ENCODE measurements at regions not wholly inside any gene's neighbourhood (a gene's known extent, or its start where the extent isn't known, plus 50 kb on each side); places are given as distances from the start of the nearest gene placed in this dataset.
A peak's percentile ranks its signal among the peaks of the same experiment; 100 is the strongest.
"Not testable (repeated sequence)": the region's sequence is repeated elsewhere in the genome, so short reads cannot be mapped to it uniquely, and the experiment has no call there.

DNA sequence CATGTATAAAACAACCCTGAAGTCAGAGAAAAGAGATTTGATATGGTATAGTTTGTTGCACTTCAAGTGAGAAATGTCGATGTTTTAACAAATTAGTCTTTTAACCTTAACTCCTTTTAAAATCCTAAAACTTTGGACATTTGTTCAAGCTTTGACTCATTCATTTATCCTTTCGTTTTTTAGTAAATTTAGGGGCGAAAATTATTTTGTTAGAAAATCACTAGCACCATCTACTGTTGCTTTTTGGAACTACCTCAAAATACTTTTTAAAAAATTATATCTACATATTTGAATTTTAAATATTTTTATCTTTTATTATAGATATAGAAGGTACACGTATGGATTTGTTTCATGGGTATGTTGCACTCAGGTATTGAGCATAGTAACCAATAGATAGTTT lies 165.1 kb upstream of the POF1B start:
- H3K4me1 ChIP-seq (ENCODE audit: control insufficient read depth, insufficient read depth, low read length) = no peaks in the 10 kb centered on the region
- H3K9me3 ChIP-seq (ENCODE audit: control insufficient read depth, low read depth, low read length) = no peaks in the 10 kb centered on the region
- no peak overlapping the region for H3K4me3 ChIP-seq (ENCODE audit: low read length)
- peak in 1 of 2 donors; percentile 1 for DNase-seq
- no peak overlapping the region for H3K27ac ChIP-seq (ENCODE audit: low read length)
- no peaks in the 10 kb centered on the region for H3K36me3 ChIP-seq (ENCODE audit: control insufficient read depth, insufficient read depth, low read length)
- WGBS (ENCODE audit: insufficient coverage, low lambda C conversion rate) = no CpG with 5 or more reads among the region's 4 CpGs
- no peaks in the 10 kb centered on the region for H3K27me3 ChIP-seq (ENCODE audit: control insufficient read depth, insufficient read depth, low read length)

GRCh38 chrX:85543866-85544265 lies 164.4 kb upstream of the POF1B start:
- H3K4me1 ChIP-seq (ENCODE audit: control insufficient read depth, insufficient read depth, low read length) = no peaks in the 10 kb centered on the region
- no peak overlapping the region for H3K4me3 ChIP-seq (ENCODE audit: low read length)
- H3K27me3 ChIP-seq (ENCODE audit: control insufficient read depth, insufficient read depth, low read length) = no peaks in the 10 kb centered on the region
- H3K27ac ChIP-seq (ENCODE audit: low read length) = no peak overlapping the region
- no peak for DNase-seq
- H3K36me3 ChIP-seq (ENCODE audit: control insufficient read depth, insufficient read depth, low read length) = no peaks in the 10 kb centered on the region
- 100% methylated on average over 2 of the region's 3 CpGs for WGBS (ENCODE audit: insufficient coverage, low lambda C conversion rate)
- no peaks in the 10 kb centered on the region for H3K9me3 ChIP-seq (ENCODE audit: control insufficient read depth, low read depth, low read length)

- not testable (repeated sequence) for H3K9me3 ChIP-seq (ENCODE audit: control insufficient read depth, low read depth, low read length); H3K36me3 ChIP-seq (ENCODE audit: control insufficient read depth, insufficient read depth, low read length); DNase-seq; H3K4me3 ChIP-seq (ENCODE audit: low read length); H3K27ac ChIP-seq (ENCODE audit: low read length); H3K4me1 ChIP-seq (ENCODE audit: control insufficient read depth, insufficient read depth, low read length); H3K27me3 ChIP-seq (ENCODE audit: control insufficient read depth, insufficient read depth, low read length)
- no CpG with 5 or more reads among the region's 17 CpGs for WGBS (ENCODE audit: insufficient coverage, low lambda C conversion rate)
These were observed 149.7 kb upstream of the POF1B start for GRCh38 chrX:85529141-85529540.

GRCh38 chrX:85517994-85518718 lies 138.7 kb upstream of the POF1B start:
- Histone ChIP-seq H3K36me3 (ENCODE audit: control insufficient read depth, insufficient read depth, low read length) (no peaks in the 10 kb centered on the region), H3K27ac (ENCODE audit: low read length) (no peak overlapping the region), H3K9me3 (ENCODE audit: control insufficient read depth, low read depth, low read length) (no peaks in the 10 kb centered on the region), H3K4me1 (ENCODE audit: control insufficient read depth, insufficient read depth, low read length) (peaks cover 9% of the 10 kb centered on the region), H3K27me3 (ENCODE audit: control insufficient read depth, insufficient read depth, low read length) (no peaks in the 10 kb centered on the region), H3K4me3 (ENCODE audit: low read length) (no peak overlapping the region)
- DNase-seq = no peak
- no CpG with 5 or more reads among the region's 2 CpGs for WGBS (ENCODE audit: insufficient coverage, low lambda C conversion rate)

DNA sequence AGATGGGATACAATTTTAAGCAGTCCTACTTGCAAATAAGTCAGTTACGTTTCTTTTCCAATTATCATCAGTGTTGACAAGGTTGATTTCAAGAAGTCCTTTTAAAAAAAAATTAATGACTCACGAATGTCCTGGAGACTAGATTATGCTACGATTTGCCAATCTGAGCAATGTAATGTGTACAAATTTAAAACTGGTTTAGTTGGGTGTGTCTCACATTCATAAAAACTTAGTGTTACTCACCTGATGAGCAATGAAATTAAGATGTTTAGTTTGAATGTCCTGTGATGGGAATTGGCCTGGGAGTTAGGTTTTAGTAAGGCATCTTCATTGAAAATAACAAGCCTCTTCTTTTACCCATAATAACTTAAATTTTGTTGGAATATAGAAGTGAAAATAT lies 136.7 kb upstream of the POF1B start:
- Histone ChIP-seq H3K9me3 (ENCODE audit: control insufficient read depth, low read depth, low read length) (no peaks in the 10 kb centered on the region), H3K4me3 (ENCODE audit: low read length) (no peak overlapping the region), H3K27ac (ENCODE audit: low read length) (no peak overlapping the region), H3K36me3 (ENCODE audit: control insufficient read depth, insufficient read depth, low read length) (no peaks in the 10 kb centered on the region), H3K27me3 (ENCODE audit: control insufficient read depth, insufficient read depth, low read length) (no peaks in the 10 kb centered on the region), H3K4me1 (ENCODE audit: control insufficient read depth, insufficient read depth, low read length) (peaks cover 10% of the 10 kb centered on the region)
- no peak for DNase-seq
- no CpG with 5 or more reads among the region's 3 CpGs for WGBS (ENCODE audit: insufficient coverage, low lambda C conversion rate)

DNA sequence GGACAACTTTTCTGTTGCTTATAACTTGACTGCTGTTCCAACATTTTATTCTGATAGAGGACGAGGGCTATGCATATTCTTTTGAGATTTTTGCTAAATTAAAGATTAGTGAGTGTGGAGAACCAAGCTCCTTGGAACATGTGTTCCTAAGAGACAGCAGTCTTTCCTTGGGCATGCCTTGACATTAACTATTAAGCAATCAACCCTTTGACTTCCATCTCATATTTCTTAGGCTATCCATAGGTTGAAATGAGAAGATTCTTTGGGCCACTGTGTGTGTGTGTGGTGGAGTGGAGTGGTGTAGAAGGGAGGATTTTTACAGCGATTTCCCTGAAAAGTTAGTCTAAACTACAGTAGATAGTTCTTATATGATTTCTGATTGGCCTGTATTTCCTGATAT lies 127.4 kb upstream of the POF1B start:
- no peaks in the 10 kb centered on the region for H3K36me3 ChIP-seq (ENCODE audit: control insufficient read depth, insufficient read depth, low read length)
- H3K27me3 ChIP-seq (ENCODE audit: control insufficient read depth, insufficient read depth, low read length) = no peaks in the 10 kb centered on the region
- H3K4me3 ChIP-seq (ENCODE audit: low read length) = no peak overlapping the region
- DNase-seq = no peak
- no peak overlapping the region for H3K27ac ChIP-seq (ENCODE audit: low read length)
- no peaks in the 10 kb centered on the region for H3K4me1 ChIP-seq (ENCODE audit: control insufficient read depth, insufficient read depth, low read length)
- H3K9me3 ChIP-seq (ENCODE audit: control insufficient read depth, low read depth, low read length) = no peaks in the 10 kb centered on the region
- no CpG with 5 or more reads among the region's 2 CpGs for WGBS (ENCODE audit: insufficient coverage, low lambda C conversion rate)

- no peak overlapping the region for H3K27ac ChIP-seq (ENCODE audit: low read length)
- no CpG with 5 or more reads among the region's 2 CpGs for WGBS (ENCODE audit: insufficient coverage, low lambda C conversion rate)
- H3K4me1 ChIP-seq (ENCODE audit: control insufficient read depth, insufficient read depth, low read length) = no peaks in the 10 kb centered on the region
- H3K27me3 ChIP-seq (ENCODE audit: control insufficient read depth, insufficient read depth, low read length) = no peaks in the 10 kb centered on the region
- DNase-seq = no peak
- H3K4me3 ChIP-seq (ENCODE audit: low read length) = no peak overlapping the region
- H3K9me3 ChIP-seq (ENCODE audit: control insufficient read depth, low read depth, low read length) = no peaks in the 10 kb centered on the region
- H3K36me3 ChIP-seq (ENCODE audit: control insufficient read depth, insufficient read depth, low read length) = no peaks in the 10 kb centered on the region
These were observed 126.3 kb upstream of the POF1B start for GRCh38 chrX:85505801-85506200.

GRCh38 chrX:85504381-85504780 lies 124.9 kb upstream of the POF1B start:
- H3K4me1 ChIP-seq (ENCODE audit: control insufficient read depth, insufficient read depth, low read length) = no peaks in the 10 kb centered on the region
- WGBS (ENCODE audit: insufficient coverage, low lambda C conversion rate) = no CpG with 5 or more reads among the region's 1 CpG
- no peaks in the 10 kb centered on the region for H3K36me3 ChIP-seq (ENCODE audit: control insufficient read depth, insufficient read depth, low read length)
- H3K9me3 ChIP-seq (ENCODE audit: control insufficient read depth, low read depth, low read length) = no peaks in the 10 kb centered on the region
- H3K27ac ChIP-seq (ENCODE audit: low read length) = peak overlapping the region; percentile 72
- no peaks in the 10 kb centered on the region for H3K27me3 ChIP-seq (ENCODE audit: control insufficient read depth, insufficient read depth, low read length)
- DNase-seq = no peak
- H3K4me3 ChIP-seq (ENCODE audit: low read length) = no peak overlapping the region

GRCh38 chrX:85503258-85504158 lies 124.0 kb upstream of the POF1B start:
- Histone ChIP-seq H3K27me3 (ENCODE audit: control insufficient read depth, insufficient read depth, low read length) (no peaks in the 10 kb centered on the region), H3K36me3 (ENCODE audit: control insufficient read depth, insufficient read depth, low read length) (no peaks in the 10 kb centered on the region), H3K4me3 (ENCODE audit: low read length) (no peak overlapping the region), H3K4me1 (ENCODE audit: control insufficient read depth, insufficient read depth, low read length) (no peaks in the 10 kb centered on the region), H3K27ac (ENCODE audit: low read length) (peak overlapping the region; percentile 72), H3K9me3 (ENCODE audit: control insufficient read depth, low read depth, low read length) (no peaks in the 10 kb centered on the region)
- 70% methylated on average over 2 of the region's 6 CpGs for WGBS (ENCODE audit: insufficient coverage, low lambda C conversion rate)
- DNase-seq = peak; percentile 9 to 34

- Histone ChIP-seq H3K4me1 (ENCODE audit: control insufficient read depth, insufficient read depth, low read length) (no peaks in the 10 kb centered on the region), H3K36me3 (ENCODE audit: control insufficient read depth, insufficient read depth, low read length) (no peaks in the 10 kb centered on the region), H3K27ac (ENCODE audit: low read length) (no peak overlapping the region), H3K4me3 (ENCODE audit: low read length) (no peak overlapping the region), H3K27me3 (ENCODE audit: control insufficient read depth, insufficient read depth, low read length) (no peaks in the 10 kb centered on the region), H3K9me3 (ENCODE audit: control insufficient read depth, low read depth, low read length) (no peaks in the 10 kb centered on the region)
- DNase-seq = no peak
- no CpG with 5 or more reads among the region's 3 CpGs for WGBS (ENCODE audit: insufficient coverage, low lambda C conversion rate)
These were observed 121.9 kb upstream of the POF1B start for GRCh38 chrX:85501349-85501748.

All from large intestine (tissue), 3 donors.